RWPE1 (cell line): ENCODE measurements at regions not wholly inside any gene's neighbourhood (a gene's known extent, or its start where the extent isn't known, plus 50 kb on each side); places are given as distances from the start of the nearest gene placed in this dataset.
"Not testable (repeated sequence)": the region's sequence is repeated elsewhere in the genome, so short reads cannot be mapped to it uniquely, and the experiment has no call there.

ENCODE experiments used
- CTCF ChIA-PET: fragments of 350-600 bp; sonication (Branson Sonifier 250); formaldehyde crosslinking; extraction: SDS; loops from one replicate; lab custom pipeline; 2021; lab: Yijun Ruan, JAX
- POLR2A ChIA-PET: fragments of 400-600 bp; formaldehyde crosslinking; extraction: SDS; loops from one replicate; lab custom pipeline; 2020; ENCODE audit warnings: antibody characterized with exemption; ENCODE audit not compliant: low non-redundant PET; lab: Yijun Ruan, JAX
- DNase-seq: peaks from one replicate; pipeline ENCODE4 v3.0.0; 2012; ENCODE audit warnings: low spot score
- H3K27ac ChIP-seq: fragments of 450-650 bp; 2 replicates; pipeline ENCODE4 v1.5.1; 2017
- CTCF ChIP-seq: fragments of 450-650 bp; conservative IDR thresholded peaks from 2 replicates; pipeline ENCODE4 v1.5.1; 2017; ENCODE audit warnings: low read depth, mild to moderate bottlenecking

GRCh38 chr17:71635187-71635586 is 485.6 kb upstream of the SOX9 start:
- no peak for DNase-seq
- ChIA-PET CTCF (no interaction called here), POLR2A (no interaction called here)
- no peak for TF ChIP-seq CTCF
- H3K27ac ChIP-seq: no peak overlapping the region

- CTCF ChIA-PET: interaction anchor here (0.6 kb wide), 2 partner anchors 119 to 469 kb away, joined by 3 to 4 read pairs; no protein-coding TSS in a partner anchor
- H3K27ac ChIP-seq: no peak overlapping the region
- DNase-seq: no peak
- POLR2A ChIA-PET: no interaction called here
- TF ChIP-seq CTCF: no peak
These were observed 484.2 kb upstream of the SOX9 start for GRCh38 chr17:71636644-71637043.

- CTCF ChIA-PET: no interaction called here
- no peak overlapping the region for H3K27ac ChIP-seq
- POLR2A ChIA-PET: no interaction called here
- no peak for DNase-seq
- no peak for TF ChIP-seq CTCF
These were observed 482.2 kb upstream of the SOX9 start for GRCh38 chr17:71638668-71639067.

GRCh38 chr17:71639865-71640264 is 481.0 kb upstream of the SOX9 start:
- POLR2A ChIA-PET: no interaction called here
- H3K27ac ChIP-seq: no peak overlapping the region
- CTCF ChIA-PET: no interaction called here
- DNase-seq: no peak
- TF ChIP-seq CTCF: no peak

GRCh38 chr17:71646890-71647289 is 473.9 kb upstream of the SOX9 start:
- CTCF ChIA-PET: interaction anchor here (0.6 kb wide), 1 partner anchor 206 kb away, joined by 4 read pairs; no protein-coding TSS in a partner anchor
- DNase-seq, POLR2A ChIA-PET: not testable (repeated sequence)

GRCh38 chr17:71648342-71648741 is 472.5 kb upstream of the SOX9 start:
- H3K27ac ChIP-seq, POLR2A ChIA-PET, DNase-seq, CTCF ChIA-PET: not testable (repeated sequence)

More at GRCh38 chr17:71646890-71647289, 473.9 kb upstream of the SOX9 start:
- H3K27ac ChIP-seq: not testable (repeated sequence)

- no peak for DNase-seq
- ChIA-PET POLR2A (no interaction called here), CTCF (interaction anchor here (0.6 to 0.7 kb wide), 2 partner anchors 92 to 398 kb away, joined by 3 read pairs; no protein-coding TSS in a partner anchor)
- TF ChIP-seq CTCF: no peak
- no peak overlapping the region for H3K27ac ChIP-seq
These were observed 470.9 kb upstream of the SOX9 start for GRCh38 chr17:71649941-71650350.

GRCh38 chr17:71655542-71655941 is 465.3 kb upstream of the SOX9 start:
- no peak overlapping the region for H3K27ac ChIP-seq
- ChIA-PET POLR2A (no interaction called here), CTCF (interaction anchor here (1.2 kb wide), 1 partner anchor 11 kb away, joined by 4 read pairs; no protein-coding TSS in a partner anchor)
- no peak for DNase-seq
- TF ChIP-seq CTCF: no peak
